GM12891 (cell line): ENCODE measurements at regions not wholly inside any gene's neighbourhood (a gene's known extent, or its start where the extent isn't known, plus 50 kb on each side); places are given as distances from the start of the nearest gene placed in this dataset.

Experiments
- DNase-seq: peaks from one replicate; pipeline ENCODE4 v3.0.0; 2011; ENCODE audit warnings: low spot score; ENCODE audit not compliant: insufficient read length
- FAIRE-seq: peaks from 2 replicates; lab custom pipeline; 2011; peaks lifted over from hg19 to GRCh38; lab: Jason Lieb, UNC
- PAX5 ChIP-seq: IDR thresholded peaks from 2 replicates; pipeline ENCODE4 v1.6.1; 2011; ENCODE audit warnings: low read length, moderate library complexity, mild to moderate bottlenecking; ENCODE audit not compliant: insufficient read depth, severe bottlenecking
- POLR2A ChIP-seq: IDR thresholded peaks from 2 replicates; pipeline ENCODE4 v1.6.1; 2011; ENCODE audit warnings: low read depth, low read length, control low read depth
- POLR2AphosphoS5 ChIP-seq: IDR thresholded peaks from 2 replicates; pipeline ENCODE4 v1.6.1; 2011; ENCODE audit warnings: low read depth, low read length, control low read depth
- POU2F2 ChIP-seq: IDR thresholded peaks from 2 replicates; pipeline ENCODE4 v1.6.1; 2011; ENCODE audit warnings: low read depth, mild to moderate bottlenecking, control low read depth, low read length, moderate library complexity
- SPI1 ChIP-seq: IDR thresholded peaks from 2 replicates; pipeline ENCODE4 v1.6.1; 2011; ENCODE audit warnings: low read depth, low read length, control low read depth
- TAF1 ChIP-seq: IDR thresholded peaks from 2 replicates; pipeline ENCODE4 v1.6.1; 2011; ENCODE audit warnings: low read depth, low read length, control low read depth

DNA sequence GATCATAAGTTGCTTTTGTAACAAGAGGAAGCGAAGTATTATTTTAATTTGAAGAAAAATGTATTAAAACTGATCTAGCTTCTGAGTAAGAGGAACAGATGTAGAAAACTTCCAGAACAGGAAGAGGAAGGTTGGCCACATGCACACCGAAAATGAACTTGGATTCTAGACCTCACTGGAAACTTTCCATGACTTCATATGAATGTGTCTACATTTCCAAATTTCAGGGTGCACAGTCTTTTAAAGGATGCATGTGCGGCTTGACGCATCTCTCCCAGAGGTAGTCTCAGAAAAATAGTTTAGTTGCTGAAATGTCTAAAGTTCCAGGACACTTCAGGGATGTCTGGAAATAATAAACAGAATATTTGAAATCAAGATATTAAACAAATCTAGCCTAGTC lies 275.1 kb upstream of the MYOCD start:
- DNase-seq (no peak), FAIRE-seq (no peak)
- no peak for TF ChIP-seq PAX5
- TF ChIP-seq TAF1: no peak
- TF ChIP-seq POLR2A: no peak
- TF ChIP-seq POLR2AphosphoS5: no peak
- no peak for TF ChIP-seq SPI1
- TF ChIP-seq POU2F2: no peak

DNA sequence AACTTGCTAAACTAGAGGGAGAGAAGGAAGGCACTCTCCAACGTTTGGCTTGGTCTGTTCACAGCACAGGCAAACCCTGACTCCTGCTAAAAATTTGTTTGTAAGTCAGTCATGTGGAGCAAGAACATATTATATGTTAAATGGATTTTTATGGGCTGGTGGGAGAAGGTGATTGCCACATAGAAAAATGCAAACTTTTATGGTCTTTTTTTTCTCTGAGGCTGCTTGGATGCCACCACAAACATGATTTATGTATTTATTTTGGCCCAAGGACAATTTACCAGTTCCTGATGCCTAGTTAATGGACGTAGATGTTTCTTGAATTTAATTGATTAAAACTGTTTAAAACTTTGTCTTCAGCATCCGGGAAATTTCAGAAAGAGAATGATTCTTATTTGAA lies 274.2 kb upstream of the MYOCD start:
- no peak for TF ChIP-seq PAX5
- no peak for TF ChIP-seq TAF1
- no peak for TF ChIP-seq SPI1
- no peak for TF ChIP-seq POU2F2
- TF ChIP-seq POLR2A: no peak
- TF ChIP-seq POLR2AphosphoS5: no peak
- DNase-seq (no peak), FAIRE-seq (no peak)

DNA sequence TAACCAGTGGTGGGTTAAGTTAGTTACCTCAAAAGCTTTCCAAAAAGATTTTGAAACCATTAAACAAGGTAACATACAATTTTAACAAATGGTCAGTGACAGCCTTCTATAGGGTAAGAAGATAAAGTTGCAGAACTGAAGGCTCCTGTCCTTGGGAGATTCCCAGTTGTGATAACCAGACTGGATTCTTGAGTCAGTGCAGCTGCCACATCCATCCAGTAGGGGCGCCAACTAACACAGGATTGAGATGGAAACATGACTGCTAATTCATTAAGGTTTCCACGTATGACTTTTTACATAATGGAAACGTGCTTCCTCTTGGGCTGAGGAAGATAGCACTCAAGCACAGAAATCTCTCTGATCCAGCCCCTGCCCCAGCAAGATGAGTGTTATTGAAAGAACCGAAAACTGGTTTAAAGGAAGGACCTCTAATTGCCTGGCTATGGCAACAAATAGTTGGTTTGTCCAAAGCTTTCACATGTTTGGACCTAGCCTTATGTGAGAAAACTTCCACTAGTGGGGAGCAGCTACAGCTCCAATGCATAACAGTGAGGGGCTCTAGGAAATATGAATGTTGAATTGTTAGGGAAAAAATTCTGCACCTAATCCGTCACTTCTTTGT lies 269.8 kb upstream of the MYOCD start:
- TF ChIP-seq PAX5 (no peak), SPI1 (no peak), POLR2A (no peak), POU2F2 (no peak), TAF1 (no peak), POLR2AphosphoS5 (no peak)
- no peak for FAIRE-seq
- peak; percentile 7 for DNase-seq

DNA sequence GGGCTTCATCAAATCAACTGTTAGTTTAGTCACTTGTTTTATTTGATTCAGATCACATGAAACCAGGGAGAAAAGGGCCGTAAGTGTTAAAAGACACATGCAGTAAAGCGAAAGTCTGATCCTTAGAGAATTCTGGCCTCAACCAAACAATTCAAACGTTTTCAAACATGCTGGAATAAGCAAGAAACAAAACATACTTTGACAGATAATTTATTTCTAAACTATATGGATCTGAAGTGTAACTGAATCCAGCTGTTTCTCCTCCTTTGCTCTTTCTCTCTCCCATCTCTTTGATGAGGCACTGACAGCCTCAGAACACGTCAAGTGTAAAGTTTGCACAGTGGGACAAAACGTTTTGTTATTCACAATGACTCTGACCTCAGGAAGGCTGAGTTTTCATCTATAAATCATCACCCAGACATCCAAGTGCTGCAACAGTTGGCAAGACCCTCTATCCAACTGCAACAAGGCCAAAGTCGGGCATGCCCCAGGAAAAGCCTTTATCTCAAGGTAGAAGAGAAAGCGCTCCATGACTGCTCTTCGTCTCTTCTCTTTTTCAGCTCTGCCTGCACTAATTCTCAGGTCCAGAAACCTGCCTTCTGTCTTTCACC lies 267.1 kb upstream of the MYOCD start:
- TF ChIP-seq PAX5: no peak
- DNase-seq (no peak), FAIRE-seq (no peak)

DNA sequence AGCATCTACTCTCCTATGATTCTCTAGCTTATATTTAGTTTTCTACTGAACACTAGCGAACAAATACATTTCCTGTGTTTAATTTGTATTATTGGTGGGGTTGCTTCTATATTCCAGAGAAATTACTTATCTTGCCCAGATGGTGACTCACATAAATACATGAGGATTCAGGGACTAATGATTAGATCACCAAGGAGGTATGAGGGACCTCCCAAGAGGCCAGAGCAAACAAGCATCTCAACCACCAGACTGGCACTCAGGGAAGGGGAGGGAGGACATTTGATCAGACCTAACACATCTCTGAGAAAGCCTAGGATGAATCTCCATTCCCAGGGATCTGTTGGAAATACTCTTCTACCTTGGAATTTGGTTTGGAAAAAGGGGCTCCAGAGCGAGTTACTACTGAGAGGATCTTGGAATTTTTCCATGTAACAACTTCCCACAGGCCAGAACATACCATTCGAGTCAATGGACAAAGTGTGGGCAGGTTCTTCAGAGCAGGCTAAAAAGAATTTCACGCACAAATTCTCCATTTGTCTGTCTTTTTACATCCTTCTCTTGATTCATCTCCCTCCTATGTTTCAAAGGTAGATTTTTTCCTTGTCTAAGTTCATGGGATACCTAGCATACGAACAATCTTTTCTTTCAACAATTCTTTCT lies 262.6 kb upstream of the MYOCD start:
- TF ChIP-seq POLR2A (no peak), TAF1 (no peak), POLR2AphosphoS5 (no peak), SPI1 (no peak), PAX5 (no peak), POU2F2 (no peak)
- no peak for FAIRE-seq
- DNase-seq: no peak

DNA sequence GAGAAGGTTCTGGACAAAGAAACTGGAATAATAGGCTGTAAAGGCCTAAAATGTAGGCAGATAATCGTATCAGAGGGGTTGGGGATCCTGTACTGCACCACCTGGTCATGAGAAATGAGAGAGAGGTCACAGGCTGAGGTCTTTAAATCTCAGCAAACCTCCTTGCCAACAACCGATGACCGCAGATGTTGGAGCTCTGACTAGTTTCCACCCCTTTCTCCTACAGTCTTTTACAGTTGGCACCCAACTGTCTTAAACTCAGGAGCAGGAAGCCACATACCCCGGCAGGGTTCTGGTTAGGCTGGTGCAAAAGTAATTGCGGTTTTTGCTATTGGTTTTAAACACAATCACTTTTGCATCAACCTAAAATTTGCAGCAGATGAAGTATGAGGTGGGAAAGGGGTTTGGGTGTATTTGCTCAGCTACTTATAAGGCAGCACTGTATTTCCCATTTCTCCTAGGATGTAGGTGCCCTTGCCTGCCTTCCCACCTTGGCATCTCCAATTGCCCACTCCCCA lies 261.8 kb upstream of the MYOCD start:
- FAIRE-seq (no peak), DNase-seq (no peak)
- no peak for TF ChIP-seq POU2F2
- TF ChIP-seq TAF1: no peak
- TF ChIP-seq POLR2A: no peak
- TF ChIP-seq PAX5: no peak
- TF ChIP-seq SPI1: no peak

DNA sequence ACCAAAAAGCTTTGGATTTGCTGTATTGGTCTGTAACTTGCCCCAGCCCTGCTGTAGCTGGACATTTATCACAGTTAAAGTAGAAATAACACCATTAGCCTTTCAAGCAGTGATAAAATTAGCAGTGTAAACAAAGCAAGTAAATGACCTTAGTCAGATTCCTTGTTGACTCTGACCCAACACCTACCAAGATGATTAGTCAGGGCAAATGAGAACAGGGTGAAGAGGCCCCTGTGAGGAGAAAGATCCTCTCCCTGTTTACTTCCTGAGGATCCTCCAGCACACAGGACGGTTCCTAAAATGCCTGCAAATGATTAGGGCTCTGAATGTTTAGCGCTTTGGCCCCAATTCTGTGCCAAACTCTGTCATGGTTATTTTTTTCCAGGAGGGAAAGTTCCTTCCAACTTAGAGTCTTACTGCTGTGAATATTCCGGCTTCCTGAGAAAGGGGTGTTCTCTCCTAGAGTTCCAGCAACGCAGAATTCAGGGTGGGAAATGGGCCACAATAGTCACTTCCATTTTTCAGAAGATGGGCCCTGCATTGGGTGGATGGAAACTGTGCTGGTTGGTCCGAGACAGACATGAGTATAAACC lies 259.0 kb upstream of the MYOCD start:
- DNase-seq (no peak), FAIRE-seq (no peak)
- TF ChIP-seq SPI1 (no peak), POLR2AphosphoS5 (no peak), TAF1 (no peak), POLR2A (no peak)

DNA sequence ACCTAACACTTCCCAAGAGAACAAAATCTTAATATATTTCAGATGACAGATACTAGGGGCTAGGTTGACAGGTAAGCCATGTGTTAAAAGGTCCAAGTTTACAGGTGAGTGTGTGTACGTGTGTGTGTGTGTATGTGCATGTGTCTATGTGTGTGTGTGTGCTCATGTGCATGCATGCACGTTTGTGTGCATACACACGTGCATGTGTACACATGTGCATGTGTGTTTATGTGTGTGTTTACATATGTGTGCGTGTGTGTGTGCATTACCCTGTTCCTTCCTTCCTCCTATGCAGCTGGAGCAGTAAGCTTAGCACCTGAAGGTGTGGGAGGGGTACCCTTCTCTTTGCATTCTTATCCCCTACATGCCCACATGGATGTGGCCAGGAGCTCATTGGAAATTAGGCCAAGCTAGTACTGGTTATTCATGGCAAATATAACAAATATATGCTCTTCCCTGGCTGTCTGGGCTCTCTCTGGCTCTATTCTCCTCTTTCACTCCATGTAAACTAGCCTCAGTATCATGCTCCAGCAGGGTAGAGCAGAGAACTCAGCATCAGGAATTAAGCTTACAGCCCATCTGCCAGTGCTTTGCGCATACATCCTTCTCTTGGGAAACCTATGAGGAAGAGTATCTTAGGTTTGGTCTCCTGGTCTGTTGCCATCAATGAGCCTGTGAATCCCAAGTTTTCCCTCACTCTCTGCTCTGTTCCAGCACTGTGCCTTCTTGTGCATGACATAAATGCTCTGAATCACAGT lies 258.0 kb upstream of the MYOCD start:
- TF ChIP-seq SPI1 (no peak), TAF1 (no peak), POLR2AphosphoS5 (no peak), PAX5 (no peak), POU2F2 (no peak), POLR2A (no peak)
- DNase-seq: no peak
- peak; percentile 82 for FAIRE-seq

DNA sequence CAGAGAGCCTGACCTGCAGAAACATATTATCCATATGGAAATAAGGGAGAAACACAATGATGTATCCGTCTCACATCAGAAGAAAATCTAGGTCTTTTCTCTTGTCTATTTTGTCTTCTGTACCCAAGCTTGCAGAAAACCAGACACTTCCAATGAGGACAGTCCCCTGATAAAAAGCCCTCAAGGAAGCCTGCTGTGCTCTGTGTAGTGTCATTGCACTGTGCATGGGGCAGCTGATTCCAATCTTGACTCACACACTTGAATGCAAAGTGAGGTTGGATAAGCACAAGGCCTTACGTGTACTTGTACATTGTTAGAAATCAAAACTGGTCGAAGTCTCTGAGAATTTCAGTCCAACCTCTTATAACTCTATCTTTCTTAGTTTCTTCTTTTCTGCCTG lies 256.6 kb upstream of the MYOCD start:
- FAIRE-seq (no peak), DNase-seq (no peak)
- TF ChIP-seq POLR2AphosphoS5 (no peak), TAF1 (no peak), SPI1 (no peak), PAX5 (no peak), POLR2A (no peak), POU2F2 (no peak)

DNA sequence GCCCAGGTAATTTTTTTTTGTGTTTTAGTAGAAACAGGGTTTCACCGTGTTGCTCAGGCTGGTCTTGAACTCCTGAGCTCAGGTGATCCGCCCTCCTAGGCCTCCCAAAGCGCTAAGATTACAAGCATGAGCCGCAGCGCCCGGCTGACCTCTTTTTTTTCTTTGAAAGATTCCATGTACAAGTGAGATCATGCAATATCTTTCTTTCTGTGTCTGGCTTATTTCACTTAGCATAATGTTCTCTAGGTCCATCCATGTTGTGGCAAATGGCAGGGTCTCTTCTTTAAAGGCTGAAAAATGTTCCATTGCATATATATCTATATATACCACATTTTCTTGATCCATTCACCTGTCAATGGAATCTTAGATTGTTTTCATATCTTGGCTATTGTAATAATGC lies 255.0 kb upstream of the MYOCD start:
- DNase-seq (no peak), FAIRE-seq (no peak)
- TF ChIP-seq POU2F2: no peak
- TF ChIP-seq TAF1: no peak
- TF ChIP-seq POLR2AphosphoS5: no peak
